Activated CD4-positive, alpha-beta memory T cell treated with anti-CD3 and anti-CD28 coated beads for 36 hours (primary cell): ENCODE measurements at regions not wholly inside any gene's neighbourhood (a gene's known extent, or its start where the extent isn't known, plus 50 kb on each side); places are given as distances from the start of the nearest gene placed in this dataset.

Experiments used
- CTCF ChIA-PET: fragments of 350-600 bp; sonication (Branson Sonifier 250); formaldehyde crosslinking; loops from one replicate; lab custom pipeline; 2021; ENCODE audit warnings: antibody characterized with exemption, inconsistent platforms; lab: Charles Lee
- POLR2A ChIA-PET: fragments of 350-600 bp; sonication (Branson Sonifier 250); formaldehyde crosslinking; loops from one replicate; lab custom pipeline; 2021; ENCODE audit warnings: antibody characterized with exemption; lab: Charles Lee
- DNase-seq: peaks from one replicate; pipeline ENCODE4 v3.0.0-alpha.2; 2020
- H3K27ac Mint-ChIP-seq: one replicate; pipeline ENCODE4 v1.8.0; 2021; ENCODE audit warnings: mixed read lengths
- H3K27me3 Mint-ChIP-seq: one replicate; pipeline ENCODE4 v1.8.0; 2021; ENCODE audit warnings: mixed read lengths
- H3K36me3 Mint-ChIP-seq: one replicate; pipeline ENCODE4 v1.8.0; 2021; ENCODE audit warnings: mixed read lengths
- H3K4me1 Mint-ChIP-seq: one replicate; pipeline ENCODE4 v1.8.0; 2021; ENCODE audit warnings: low read depth, mixed read lengths
- H3K4me3 Mint-ChIP-seq: one replicate; pipeline ENCODE4 v1.8.0; 2021; ENCODE audit warnings: mild to moderate bottlenecking, mixed read lengths
- H3K9me3 Mint-ChIP-seq: one replicate; pipeline ENCODE4 v1.8.0; 2021; ENCODE audit warnings: mixed read lengths
- intact Hi-C: fragments of 100-400 bp; cut with micrococcal nuclease; formaldehyde crosslinking; loops from one replicate; pipeline ENCODE4 v1.15.1; 2023

DNA sequence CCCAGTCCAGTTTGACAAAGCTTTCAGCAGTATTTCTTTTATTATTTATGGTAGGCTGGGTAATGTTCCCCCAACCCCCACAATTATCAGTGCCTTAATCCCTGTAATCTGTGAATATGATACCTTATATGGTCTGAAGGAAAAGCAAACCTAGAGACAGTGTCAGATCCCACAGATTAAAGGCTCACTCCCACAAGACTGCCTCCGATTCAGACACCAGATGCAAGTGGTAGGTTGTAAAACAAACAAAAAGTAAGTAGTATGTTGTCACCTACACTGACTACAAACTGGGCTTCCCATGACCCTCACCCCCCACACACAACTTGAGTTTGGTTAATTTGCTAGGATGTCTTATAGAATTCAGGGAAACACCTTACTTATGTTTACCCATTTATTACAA lies 201.2 kb downstream of the NSG2 start:
- H3K4me3 Mint-ChIP-seq: no peak overlapping the region
- H3K4me1 Mint-ChIP-seq: no peaks in the 10 kb centered on the region
- CTCF ChIA-PET: no interaction called here
- peaks cover 10% of the 10 kb centered on the region for H3K9me3 Mint-ChIP-seq
- DNase-seq: no peak
- POLR2A ChIA-PET: no interaction called here
- H3K27me3 Mint-ChIP-seq: peaks cover 4% of the 10 kb centered on the region
- no peaks in the 10 kb centered on the region for H3K36me3 Mint-ChIP-seq
- no peak overlapping the region for H3K27ac Mint-ChIP-seq
- intact Hi-C loops: no loop called here

DNA sequence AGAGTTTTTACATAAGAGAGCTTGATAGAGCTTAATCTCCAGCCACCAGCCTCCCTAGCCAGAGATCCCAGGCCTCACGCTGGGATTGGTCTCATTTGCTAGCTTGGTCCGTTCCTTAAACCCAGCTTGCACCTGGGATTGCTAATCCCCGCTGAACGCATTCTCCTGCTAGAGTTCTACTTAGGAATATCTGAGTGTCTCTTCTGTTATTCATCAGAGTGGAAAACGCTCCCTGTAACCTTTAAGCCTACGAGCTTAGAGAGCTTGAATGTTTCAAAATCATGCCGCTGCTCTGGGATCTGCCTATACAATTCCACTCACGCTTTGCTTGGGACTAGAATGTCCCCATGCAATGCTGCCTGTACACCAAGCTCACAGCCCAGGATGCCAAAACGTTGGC lies 201.8 kb downstream of the NSG2 start:
- CTCF ChIA-PET: no interaction called here
- no peaks in the 10 kb centered on the region for H3K4me1 Mint-ChIP-seq
- peaks cover 4% of the 10 kb centered on the region for H3K27me3 Mint-ChIP-seq
- DNase-seq: no peak
- POLR2A ChIA-PET: no interaction called here
- no peak overlapping the region for H3K4me3 Mint-ChIP-seq
- intact Hi-C loops: no loop called here
- H3K9me3 Mint-ChIP-seq: peaks cover 10% of the 10 kb centered on the region
- no peaks in the 10 kb centered on the region for H3K36me3 Mint-ChIP-seq
- no peak overlapping the region for H3K27ac Mint-ChIP-seq

DNA sequence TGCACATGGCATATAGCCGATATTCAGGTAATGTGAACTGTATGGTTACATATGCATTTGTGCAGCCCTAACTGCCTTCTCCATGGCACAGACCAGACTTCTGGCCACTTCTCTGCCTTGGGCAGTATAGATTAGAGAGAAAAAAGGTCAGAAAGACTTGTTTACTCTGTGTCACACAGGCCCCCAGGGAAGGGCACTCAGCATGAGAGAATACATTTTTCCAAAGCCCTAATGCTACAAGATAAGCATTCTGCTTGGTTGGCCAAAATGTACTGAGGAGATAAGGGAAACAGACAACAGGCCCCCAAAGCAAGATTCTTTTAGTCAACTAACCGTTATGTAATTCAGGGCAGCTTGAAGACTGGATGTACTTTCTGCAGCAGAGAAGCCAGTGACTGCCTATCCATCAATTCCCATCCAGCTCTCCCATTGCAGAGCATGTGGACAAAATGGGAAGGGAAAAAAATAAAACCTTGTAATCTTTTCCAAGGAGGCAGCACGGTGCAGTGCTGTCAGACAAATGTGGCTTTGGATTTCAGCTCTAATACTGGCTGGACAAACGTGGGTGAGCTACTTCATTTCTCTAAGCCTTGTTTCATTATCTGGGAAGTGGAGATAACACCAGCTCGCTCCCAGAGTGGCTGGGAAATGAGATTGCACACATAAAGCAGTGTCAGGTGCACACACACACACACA lies 205.9 kb downstream of the NSG2 start:
- intact Hi-C loops: no loop called here
- Mint-ChIP-seq H3K27ac (no peak overlapping the region), H3K4me1 (no peaks in the 10 kb centered on the region), H3K4me3 (no peak overlapping the region), H3K9me3 (no peaks in the 10 kb centered on the region), H3K27me3 (peaks cover 4% of the 10 kb centered on the region), H3K36me3 (no peaks in the 10 kb centered on the region)
- no peak for DNase-seq
- POLR2A ChIA-PET: no interaction called here
- CTCF ChIA-PET: no interaction called here

DNA sequence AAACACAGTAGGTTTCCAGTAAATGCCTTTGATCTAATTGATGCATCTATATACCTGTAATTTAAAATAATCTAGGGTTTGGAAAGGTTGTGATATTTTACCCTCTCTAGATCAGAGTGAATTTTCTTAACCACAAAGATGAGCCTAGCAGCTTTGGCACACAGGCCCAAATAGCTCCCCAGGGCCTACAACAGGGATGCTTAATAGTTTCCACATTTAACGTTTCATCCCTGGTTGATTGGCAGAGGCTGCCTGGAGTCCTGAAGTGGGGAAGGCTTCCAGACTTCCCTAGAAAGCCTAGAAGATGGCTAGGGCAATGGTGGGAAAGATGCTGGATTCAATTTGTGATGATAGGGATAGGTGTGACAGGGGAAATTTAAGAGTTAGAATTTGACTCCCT lies 206.6 kb downstream of the NSG2 start:
- Mint-ChIP-seq H3K27ac (no peak overlapping the region), H3K27me3 (peaks cover 4% of the 10 kb centered on the region), H3K4me1 (no peaks in the 10 kb centered on the region), H3K4me3 (no peak overlapping the region), H3K9me3 (no peaks in the 10 kb centered on the region), H3K36me3 (no peaks in the 10 kb centered on the region)
- intact Hi-C loops: no loop called here
- ChIA-PET POLR2A (no interaction called here), CTCF (no interaction called here)
- DNase-seq: no peak

DNA sequence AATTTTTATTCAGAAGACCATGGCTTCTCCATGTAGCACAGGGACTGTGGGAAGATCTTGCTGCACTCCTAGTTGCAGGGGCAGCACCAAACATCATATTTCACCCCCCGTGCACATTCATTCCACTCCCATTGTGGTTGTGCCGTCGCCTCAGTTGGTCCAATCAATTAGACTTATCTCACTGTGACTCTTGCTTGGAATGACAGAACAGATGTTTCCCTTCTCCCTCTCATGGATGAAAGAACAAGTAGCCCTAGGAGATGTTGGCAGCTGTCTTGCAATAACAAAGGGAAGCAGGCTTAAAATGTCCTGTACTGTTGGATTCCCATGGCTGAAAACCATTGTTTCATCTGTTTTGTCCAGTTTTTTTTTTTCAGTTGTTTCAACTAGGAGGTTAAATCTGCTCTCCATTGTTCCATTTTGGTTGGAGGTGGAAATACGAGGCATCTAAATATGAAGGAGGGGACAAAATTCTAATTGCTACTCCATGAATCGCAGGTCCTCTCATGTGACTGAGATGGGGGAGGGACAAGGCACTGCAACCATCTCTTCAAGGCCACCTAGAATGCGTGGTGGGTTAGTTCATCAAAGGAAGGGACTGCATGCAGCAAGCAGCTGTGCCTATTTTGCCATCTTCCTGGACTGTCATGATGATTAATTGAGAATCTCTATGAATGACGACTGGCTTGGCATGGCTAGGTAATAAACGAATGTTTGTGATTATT lies 214.4 kb downstream of the NSG2 start:
- Mint-ChIP-seq H3K4me1 (no peaks in the 10 kb centered on the region), H3K9me3 (no peaks in the 10 kb centered on the region), H3K4me3 (no peak overlapping the region), H3K36me3 (no peaks in the 10 kb centered on the region), H3K27ac (no peak overlapping the region), H3K27me3 (peaks cover 8% of the 10 kb centered on the region)
- POLR2A ChIA-PET: no interaction called here
- CTCF ChIA-PET: no interaction called here
- intact Hi-C loops: no loop called here
- DNase-seq: no peak

DNA sequence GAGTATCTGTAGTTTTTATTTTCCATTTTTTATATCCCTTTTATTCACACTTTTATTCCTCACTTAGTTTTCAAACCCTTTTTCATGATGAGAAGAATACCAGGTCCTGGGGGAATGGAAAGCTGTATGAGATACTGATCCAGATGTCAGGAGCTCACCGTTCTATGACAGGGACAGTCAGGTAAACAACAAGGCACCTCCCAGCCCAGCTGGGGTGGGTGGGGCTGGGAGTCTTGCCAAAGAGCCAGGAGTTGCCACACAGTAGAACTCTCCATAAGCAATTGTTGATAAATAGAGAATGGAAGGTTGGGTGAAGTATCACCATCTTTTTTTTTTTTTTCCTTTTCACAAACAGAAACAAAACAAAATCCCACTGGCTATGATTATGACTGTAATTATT lies 225.8 kb downstream of the NSG2 start:
- H3K4me3 Mint-ChIP-seq: no peak overlapping the region
- POLR2A ChIA-PET: no interaction called here
- H3K4me1 Mint-ChIP-seq: no peaks in the 10 kb centered on the region
- H3K27ac Mint-ChIP-seq: no peak overlapping the region
- intact Hi-C loops: no loop called here
- H3K9me3 Mint-ChIP-seq: peaks cover 3% of the 10 kb centered on the region
- no peak for DNase-seq
- H3K36me3 Mint-ChIP-seq: no peaks in the 10 kb centered on the region
- CTCF ChIA-PET: no interaction called here
- H3K27me3 Mint-ChIP-seq: peaks cover 1% of the 10 kb centered on the region

DNA sequence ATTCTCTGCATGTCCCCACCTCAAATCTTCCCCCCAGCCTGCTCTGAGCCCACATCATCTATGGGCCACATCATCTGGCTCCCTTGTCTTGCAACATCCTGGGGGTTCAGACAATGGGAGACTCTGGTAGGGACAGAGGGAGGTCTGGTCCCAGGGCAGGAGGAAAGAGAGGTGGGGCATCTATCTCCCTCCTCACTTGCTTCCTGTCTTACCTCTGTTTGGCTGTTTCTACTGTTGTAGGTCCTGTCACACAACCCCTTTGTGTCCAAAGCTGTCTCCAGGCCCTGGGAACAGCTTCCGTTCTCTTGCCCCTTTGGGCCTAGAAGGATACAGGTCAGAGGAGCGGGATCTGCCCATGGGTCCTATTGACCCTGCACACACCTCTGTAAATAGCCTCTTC lies 227.2 kb downstream of the NSG2 start:
- H3K27me3 Mint-ChIP-seq: peaks cover 1% of the 10 kb centered on the region
- H3K36me3 Mint-ChIP-seq: no peaks in the 10 kb centered on the region
- no peak overlapping the region for H3K4me3 Mint-ChIP-seq
- no peak for DNase-seq
- H3K9me3 Mint-ChIP-seq: peaks cover 3% of the 10 kb centered on the region
- CTCF ChIA-PET: no interaction called here
- intact Hi-C loops: no loop called here
- POLR2A ChIA-PET: no interaction called here
- H3K4me1 Mint-ChIP-seq: no peaks in the 10 kb centered on the region
- no peak overlapping the region for H3K27ac Mint-ChIP-seq

DNA sequence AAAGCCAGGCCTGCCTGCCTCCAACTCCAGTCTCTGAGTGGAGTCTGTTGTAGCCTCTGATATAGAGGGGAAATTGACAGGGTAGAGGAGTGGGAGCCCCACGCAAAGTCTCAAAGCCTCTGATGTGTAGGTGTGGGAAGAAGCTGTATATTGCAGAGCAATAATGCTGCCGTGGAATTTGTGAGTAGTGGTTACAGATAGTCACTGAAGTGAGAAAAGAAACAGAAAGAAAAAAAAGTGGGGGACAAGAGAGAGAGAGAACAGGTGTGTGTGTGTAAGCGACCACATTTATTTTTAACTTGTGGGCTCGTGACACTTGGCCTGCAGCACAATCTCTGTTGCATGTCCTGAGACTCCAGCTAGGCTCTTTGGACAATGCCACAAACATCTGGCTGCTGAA lies 227.8 kb downstream of the NSG2 start:
- Mint-ChIP-seq H3K36me3 (no peaks in the 10 kb centered on the region), H3K27me3 (peaks cover 1% of the 10 kb centered on the region), H3K27ac (no peak overlapping the region), H3K9me3 (no peaks in the 10 kb centered on the region), H3K4me1 (no peaks in the 10 kb centered on the region), H3K4me3 (no peak overlapping the region)
- ChIA-PET POLR2A (no interaction called here), CTCF (no interaction called here)
- intact Hi-C loops: no loop called here
- no peak for DNase-seq

DNA sequence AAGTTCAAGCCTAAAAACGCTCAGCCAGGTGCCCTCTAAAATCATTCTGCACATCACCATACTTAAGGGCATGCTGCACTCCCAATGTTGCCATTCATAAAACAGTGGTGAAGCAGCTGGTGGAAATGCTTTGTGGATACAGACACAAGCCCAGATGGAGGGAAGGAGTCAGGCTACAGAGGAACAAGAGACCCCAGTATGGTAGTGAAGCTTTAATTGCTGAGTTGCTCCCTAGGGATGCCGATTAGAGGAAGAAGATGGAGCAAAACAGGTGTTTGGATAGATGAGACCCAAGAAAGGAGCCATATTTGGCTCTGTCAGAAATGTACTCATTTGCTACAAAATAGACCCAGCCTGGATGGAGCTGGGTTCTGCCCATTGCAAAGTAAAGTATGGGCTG lies 230.5 kb downstream of the NSG2 start:
- no peak overlapping the region for H3K4me3 Mint-ChIP-seq
- intact Hi-C loops: no loop called here

DNA sequence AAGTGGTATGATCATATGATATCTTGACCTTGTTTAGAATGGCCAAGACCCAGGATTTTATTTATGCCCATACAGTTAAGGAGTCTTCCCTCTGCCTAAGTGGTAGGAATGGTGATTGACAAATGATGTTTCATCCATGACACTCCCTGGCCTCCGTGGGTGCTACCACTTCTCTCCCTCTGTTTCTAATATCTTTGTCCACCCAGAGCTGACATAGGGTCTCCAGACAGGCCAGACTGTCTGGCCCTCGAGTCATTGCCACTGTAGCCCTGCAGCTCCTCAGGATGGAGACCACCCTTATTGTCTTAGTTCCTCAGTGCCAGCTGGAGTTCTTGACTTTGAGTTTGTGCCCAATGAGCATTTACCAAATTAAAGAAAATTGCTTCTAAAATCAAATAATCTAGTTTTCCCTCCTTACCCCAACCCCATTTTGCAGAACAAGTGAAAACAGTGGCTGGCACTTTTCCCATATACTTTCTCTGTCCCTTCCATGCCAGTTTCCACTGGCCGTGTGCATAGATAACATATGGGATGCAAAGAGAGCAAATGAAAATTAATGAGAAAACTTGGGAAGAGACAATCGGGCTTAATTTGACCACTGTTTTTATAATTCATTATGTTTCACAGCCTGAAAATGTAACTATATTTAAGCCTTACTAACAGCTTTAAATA lies 235.7 kb downstream of the NSG2 start:
- Mint-ChIP-seq H3K27me3 (peaks cover 12% of the 10 kb centered on the region), H3K9me3 (no peaks in the 10 kb centered on the region), H3K4me1 (no peaks in the 10 kb centered on the region), H3K36me3 (no peaks in the 10 kb centered on the region), H3K27ac (no peak overlapping the region), H3K4me3 (no peak overlapping the region)
- POLR2A ChIA-PET: no interaction called here
- CTCF ChIA-PET: no interaction called here
- intact Hi-C loops: no loop called here
- DNase-seq: no peak

More for the DNA sequence above, 230.5 kb downstream of the NSG2 start:
- DNase-seq: no peak
- Mint-ChIP-seq H3K4me1 (no peaks in the 10 kb centered on the region), H3K27me3 (peaks cover 1% of the 10 kb centered on the region), H3K36me3 (no peaks in the 10 kb centered on the region), H3K9me3 (no peaks in the 10 kb centered on the region), H3K27ac (no peak overlapping the region)
- CTCF ChIA-PET: no interaction called here
- POLR2A ChIA-PET: no interaction called here

DNA sequence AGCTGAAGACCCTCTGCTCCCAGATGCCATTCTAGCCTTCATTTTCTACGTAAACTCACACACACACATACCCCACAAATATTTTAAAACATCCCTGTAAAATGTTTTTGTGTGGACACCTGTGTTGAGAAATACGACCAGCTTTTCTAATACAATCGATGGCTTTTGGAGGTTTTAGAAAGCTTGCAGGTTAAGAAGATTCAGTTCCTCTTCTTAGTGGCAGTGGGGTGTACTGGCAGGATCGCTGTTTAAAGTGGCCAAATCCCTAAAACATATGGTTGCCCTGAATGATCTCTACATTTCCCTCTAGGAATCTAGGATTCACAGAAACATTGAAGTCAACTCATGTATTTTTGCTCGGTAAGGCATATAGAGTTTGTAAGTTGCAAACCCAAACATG lies 236.3 kb downstream of the NSG2 start:
- no peaks in the 10 kb centered on the region for H3K36me3 Mint-ChIP-seq
- no peak overlapping the region for H3K27ac Mint-ChIP-seq
- H3K9me3 Mint-ChIP-seq: no peaks in the 10 kb centered on the region
- ChIA-PET POLR2A (interaction anchor here (0.7 kb wide), 1 partner anchor 58 kb away, joined by 3 read pairs; no protein-coding TSS in a partner anchor), CTCF (no interaction called here)
- H3K4me1 Mint-ChIP-seq: no peaks in the 10 kb centered on the region
- no peak overlapping the region for H3K4me3 Mint-ChIP-seq
- H3K27me3 Mint-ChIP-seq: peaks cover 12% of the 10 kb centered on the region
- intact Hi-C loops: no loop called here
- no peak for DNase-seq

DNA sequence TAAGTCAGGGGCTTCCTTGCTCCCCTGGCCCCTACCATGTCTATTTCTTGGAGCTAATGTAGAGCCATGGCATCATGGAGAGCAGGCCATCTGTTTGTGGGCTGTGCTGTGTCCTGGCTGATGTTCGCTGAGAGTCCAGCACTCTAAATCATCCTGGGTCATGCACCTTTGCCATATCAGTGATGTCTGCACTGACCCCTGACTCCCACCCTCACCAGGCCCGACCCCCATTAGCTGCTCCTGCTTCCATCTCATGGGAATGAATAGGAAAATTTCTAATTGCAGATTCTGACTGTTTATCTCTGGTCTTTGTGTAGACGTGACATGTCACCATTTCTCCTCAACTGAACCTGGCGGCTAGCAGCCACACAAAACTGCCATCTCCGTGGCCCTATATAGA lies 236.9 kb downstream of the NSG2 start:
- H3K36me3 Mint-ChIP-seq: no peaks in the 10 kb centered on the region
- CTCF ChIA-PET: no interaction called here
- H3K27me3 Mint-ChIP-seq: peaks cover 12% of the 10 kb centered on the region
- H3K27ac Mint-ChIP-seq: no peak overlapping the region
- no peaks in the 10 kb centered on the region for H3K4me1 Mint-ChIP-seq
- H3K4me3 Mint-ChIP-seq: no peak overlapping the region
- no peaks in the 10 kb centered on the region for H3K9me3 Mint-ChIP-seq
- POLR2A ChIA-PET: interaction anchor here (0.7 kb wide), 1 partner anchor 57 kb away, joined by 3 read pairs; no protein-coding TSS in a partner anchor
- DNase-seq: no peak
- intact Hi-C loops: no loop called here
